Stimulated activated CD8-positive, alpha-beta memory T cell treated with anti-CD3 and anti-CD28 coated beads, Interleukin-12 subunit alpha, Interleukin-12 subunit beta, amount 100 ng/mL, for 1 hour (primary cell): ENCODE measurements at regions not wholly inside any gene's neighbourhood (a gene's known extent, or its start where the extent isn't known, plus 50 kb on each side); places are given as distances from the start of the nearest gene placed in this dataset.

Experiments
- DNase-seq: peaks from one replicate; pipeline ENCODE4 v3.0.0-alpha.2; 2020; ENCODE audit warnings: low read depth

DNA sequence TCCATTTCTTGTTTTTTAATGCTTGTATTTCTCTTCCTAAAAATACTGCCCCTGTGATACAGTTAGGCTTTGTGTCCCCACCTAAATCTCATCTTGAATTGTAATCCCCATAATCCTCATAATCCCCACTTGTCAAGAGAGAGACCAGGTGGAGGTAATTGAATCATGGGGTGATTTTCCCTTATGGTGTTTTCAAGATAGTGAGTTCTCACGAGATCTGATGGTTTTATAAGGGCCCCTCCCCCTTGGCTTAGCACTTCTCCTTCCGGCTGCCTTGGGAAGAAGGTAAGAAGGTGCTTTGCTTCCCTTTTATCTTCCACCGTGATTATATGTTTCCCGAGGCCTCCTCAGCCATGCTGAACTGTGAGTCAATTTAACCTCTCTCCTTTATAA lies 227.4 kb downstream of the MAN2A1 start:
- no peak for DNase-seq

DNA sequence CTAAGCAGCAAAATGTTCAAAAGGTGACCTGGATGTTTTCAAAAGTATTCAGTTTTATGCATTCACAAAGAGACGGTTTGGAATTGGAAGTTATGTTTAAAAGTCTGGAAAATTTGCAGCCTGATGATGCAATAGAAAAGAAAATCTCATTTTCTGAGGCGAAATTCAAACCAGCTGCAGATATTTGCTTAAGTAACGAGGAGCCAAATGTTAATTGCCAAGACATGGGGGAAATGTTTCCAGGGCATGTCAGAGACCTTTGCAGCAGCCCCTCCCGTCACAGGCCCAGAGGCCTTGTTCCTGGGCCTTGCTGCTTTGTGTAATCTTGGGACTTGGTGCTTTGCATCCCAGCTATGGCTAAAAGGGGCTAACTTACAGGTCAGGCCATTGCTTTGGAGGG lies 228.2 kb downstream of the MAN2A1 start:
- no peak for DNase-seq

DNA sequence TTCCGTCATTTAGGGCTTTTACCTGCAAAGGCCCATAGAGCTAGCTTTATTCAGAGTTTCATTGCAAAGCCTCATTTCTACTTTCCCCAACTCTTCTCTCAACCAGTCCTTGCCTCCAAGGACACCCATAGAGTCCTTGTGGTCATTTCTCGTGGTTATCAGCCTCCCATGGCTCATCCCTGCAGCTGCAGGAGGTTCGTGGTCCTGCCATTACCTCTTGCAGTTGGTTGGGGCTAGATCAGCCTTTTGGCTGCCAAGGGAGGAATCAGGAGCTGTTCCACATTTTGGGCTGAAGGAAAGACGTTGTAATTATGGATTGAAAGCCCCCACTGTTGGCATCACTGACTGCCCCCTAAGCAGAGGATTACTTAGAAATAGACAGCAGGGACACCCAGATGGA lies 231.0 kb downstream of the MAN2A1 start:
- no peak for DNase-seq

DNA sequence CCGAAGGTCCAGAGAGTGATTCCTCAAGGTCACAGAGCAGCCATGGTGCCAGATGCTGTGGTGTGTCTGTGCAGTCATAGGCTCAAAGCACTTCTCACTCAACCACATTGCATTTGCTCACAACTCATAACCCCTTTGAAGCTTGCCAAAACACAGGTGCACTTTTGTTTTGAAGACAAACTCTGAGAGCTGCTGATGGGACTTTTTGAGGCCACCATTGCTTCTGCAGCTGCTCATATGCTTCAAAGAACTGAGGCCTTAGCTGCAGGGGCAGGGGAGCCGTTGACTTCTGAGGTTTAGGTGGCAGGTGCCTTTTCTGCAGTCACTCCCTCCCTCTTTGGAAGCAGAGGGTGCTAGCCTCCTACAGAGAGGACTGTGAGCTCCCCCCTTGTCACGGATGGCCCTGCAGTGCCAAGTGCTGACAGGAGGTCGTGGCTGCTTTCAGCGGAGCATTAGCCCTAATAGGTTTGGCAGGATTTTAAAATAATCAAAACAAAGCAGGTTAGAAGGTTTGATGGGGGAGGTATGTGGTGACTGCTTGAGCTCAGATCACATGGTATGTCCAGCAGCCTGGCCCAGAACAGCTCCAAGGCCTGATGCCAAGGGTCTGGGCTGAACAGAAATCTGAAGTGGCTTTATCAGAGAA lies 232.1 kb downstream of the MAN2A1 start:
- DNase-seq: peak; percentile 11

DNA sequence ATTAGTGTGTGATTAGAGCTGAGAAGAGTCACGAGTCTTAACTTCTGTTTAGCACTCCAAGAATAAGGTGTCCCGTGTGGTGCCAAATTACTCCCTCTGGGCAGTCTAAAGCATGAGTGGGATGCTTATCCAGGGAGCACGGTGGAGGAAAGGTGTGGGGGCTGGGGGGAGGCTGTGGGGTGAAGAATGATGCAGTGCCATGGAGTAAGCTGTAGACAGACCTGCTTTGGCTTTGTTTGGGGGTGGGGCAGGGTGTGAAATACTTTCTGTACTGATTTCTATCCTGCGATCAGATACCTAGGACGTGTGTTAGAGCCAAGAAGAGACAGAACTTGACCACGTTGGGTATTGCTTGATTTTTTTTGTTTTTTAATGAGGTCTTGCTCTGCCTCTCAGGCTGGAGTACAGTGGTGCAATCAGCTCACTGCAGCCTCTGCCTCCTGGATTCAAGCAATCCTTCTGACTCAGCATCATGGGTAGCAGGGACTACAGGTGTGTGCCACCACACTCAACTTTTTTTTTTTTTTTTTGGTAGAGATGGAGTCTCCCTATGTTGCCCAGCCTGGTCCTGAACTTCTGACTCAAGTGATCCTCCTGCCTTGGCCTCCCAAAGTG lies 232.8 kb downstream of the MAN2A1 start:
- no peak for DNase-seq

DNA sequence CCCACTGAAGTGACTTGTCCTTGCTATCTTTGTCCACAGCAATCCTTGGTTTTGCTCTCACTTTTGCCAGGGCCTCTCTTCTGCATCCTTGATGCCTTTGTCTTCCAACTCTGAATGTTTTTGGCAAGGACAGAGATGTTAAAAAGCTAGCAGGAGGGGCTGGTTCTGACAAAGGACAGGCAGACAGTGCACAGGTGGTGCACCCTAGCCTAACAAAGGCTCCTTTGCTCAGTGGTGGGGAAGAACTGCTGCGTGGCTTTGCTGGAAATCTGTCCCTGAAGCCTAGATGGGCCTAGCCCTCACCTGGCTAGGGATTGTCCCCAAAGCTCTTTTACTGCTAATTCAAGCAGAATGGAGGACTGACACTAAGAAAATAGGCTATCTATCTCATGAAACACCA lies 233.5 kb downstream of the MAN2A1 start:
- no peak for DNase-seq

DNA sequence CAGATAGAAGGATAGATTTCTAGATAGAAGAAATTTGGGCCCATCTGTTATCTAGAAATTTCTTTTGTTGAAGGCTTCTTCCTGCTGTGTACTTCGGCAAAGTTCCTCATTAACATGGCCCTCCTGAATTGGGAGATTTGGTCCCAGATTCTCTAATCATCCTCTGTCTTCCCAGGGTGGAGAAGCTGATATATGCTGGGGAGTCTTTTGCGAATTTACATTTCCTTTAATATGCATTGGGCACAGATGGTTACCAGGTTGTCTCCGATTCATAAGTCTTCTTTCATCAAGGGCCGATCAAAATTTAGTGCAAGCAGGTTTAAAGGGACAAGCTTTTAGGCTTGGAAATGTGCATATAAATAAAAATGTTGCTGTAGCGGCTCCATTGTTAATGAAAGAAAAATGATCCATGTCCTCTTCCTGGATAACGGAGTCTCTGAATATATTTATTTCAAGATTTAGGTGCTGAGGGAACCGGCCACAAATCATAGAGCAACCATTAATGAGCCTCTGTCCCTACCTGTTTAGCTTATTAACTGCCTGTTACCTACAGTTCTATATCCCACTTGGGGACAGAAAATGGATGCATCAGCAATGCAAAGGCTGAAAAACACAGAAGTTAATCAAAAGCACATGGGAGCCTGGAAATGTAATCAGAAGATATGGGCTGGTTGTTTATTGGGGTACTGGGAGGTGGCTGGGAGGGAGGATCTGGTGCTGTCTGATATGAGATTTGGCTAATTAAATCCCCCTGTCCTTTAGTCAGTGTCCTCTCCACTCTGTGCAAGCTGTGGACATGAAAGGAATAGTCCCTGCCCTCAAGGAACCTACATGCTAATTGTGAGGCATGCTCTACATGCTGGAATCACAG lies 234.7 kb downstream of the MAN2A1 start:
- DNase-seq: no peak

DNA sequence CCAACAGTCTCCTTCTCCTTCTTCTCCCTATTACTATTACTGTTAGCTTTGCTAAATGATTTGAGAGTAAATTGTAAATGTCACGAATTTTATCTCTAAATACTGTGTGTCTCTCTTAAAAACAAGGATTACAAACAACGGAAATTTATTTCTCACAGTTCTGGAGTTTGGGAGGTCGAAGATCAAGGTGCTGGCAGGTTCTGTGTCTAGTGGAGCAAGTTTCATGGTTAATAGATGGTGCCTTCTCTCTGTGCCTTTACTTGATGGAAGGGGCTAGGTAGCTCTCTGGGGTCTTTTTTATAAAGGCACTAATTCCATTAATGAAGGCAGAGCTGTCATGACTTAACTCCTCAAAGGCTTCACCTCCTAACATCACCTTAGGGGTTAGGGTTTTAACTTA lies 237.9 kb downstream of the MAN2A1 start:
- DNase-seq: no peak

DNA sequence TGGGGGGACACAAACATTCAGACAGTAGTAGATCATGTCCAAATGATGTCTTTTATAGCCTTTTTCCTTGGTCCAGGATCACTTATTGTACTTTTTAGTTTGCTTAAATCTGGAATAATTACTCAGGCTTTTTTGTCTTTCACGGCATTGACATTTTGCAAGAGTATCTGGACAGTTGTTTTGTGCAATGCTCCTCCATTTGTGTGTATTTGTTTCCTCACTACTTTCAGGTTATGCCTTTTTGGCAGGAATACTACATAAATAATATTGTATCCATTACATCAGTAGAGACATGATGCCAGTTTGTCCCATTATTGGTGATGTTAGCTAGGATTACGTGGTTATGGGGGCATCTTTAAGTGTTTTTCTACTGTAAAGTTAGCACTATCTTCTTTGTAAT lies 238.3 kb downstream of the MAN2A1 start:
- DNase-seq: no peak

DNA sequence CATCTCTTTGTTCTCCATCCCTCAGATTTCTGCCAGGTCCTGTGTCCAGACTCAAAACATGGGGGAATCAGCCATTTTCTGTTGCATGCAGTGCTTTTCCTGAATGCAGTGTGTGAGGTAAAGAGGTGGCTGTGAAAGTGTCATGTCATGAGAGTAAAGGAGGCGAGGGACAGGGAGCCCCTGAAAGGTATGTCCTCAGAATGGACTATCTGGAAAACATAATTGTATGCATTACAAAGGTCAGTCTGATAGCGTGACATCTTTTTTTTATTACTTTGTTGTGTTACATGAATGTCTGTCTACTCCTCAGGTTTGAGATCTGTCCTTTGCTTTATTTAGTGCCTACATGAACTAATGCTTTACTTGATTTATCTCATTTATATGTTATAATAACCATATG lies 239.1 kb downstream of the MAN2A1 start:
- no peak for DNase-seq

DNA sequence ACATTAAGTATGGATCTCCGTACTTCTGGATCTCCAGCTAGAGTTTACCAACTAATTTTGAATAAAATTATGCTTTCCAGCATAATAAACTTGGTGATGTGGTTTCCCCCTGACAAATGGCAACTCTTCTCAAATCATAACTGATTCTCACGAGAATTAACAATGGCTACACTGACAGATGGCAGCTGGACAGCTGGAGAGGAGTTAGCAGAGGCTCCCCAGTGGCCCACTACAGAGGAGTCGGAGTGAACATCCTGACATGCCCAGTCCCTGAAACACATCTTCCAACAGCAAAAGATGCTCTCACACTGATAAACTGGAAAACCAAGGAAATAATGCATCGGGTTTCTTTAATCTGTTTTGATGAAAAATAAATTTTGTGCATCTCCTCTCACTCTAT lies 239.6 kb downstream of the MAN2A1 start:
- DNase-seq: no peak

DNA sequence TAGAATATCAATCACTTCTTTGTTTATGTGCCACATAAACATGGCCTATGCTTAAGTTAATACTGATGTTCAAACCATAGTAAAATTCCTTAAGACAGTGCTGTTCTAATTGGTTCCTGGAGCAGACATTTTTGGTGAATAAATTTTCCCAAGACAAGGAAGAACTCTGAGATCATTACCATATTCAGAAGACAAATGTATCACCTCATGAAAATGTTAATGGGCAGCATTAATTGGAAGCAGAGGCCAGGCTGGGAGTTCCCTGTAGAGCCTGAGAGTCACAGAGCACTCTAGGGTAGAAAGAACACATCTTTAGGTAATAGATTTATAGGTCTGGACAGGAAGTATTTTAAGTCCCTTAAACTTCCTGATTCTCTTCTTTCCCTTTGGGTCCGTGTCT lies 240.2 kb downstream of the MAN2A1 start:
- DNase-seq: no peak

DNA sequence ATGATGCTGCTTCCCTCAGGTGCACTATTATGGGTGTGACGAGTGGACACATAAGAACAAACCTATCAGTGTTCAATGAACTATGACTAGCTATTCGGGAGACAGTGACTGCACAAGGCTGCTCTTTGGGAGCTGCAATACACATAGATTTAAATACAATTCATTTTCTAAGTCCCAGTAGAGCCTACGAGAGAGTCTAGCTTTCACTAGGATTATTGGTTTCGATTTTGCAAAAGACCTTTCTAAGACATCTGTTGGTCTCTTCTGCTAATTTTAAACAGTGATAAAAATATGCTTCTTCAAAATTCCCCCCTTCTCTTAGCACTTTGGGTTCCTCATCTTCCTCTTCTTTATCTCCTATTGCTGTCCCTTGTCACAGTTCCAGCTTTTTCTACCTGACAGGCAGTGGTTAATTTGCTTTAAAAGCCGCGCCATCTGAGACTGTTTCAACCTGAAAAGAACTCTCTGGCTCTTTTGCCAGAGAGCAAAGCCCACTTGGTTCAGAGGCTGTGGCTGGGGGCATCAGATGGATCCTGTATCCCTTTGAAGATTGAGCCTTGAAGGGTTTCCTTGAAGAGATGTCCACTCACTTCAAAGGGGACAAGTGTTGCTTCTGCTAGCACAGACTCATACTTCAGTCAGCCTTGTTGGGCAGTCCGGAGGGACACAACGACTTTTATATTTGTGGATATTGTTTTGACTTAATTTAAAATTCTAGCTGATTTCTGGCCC lies 241.5 kb downstream of the MAN2A1 start:
- DNase-seq: no peak

DNA sequence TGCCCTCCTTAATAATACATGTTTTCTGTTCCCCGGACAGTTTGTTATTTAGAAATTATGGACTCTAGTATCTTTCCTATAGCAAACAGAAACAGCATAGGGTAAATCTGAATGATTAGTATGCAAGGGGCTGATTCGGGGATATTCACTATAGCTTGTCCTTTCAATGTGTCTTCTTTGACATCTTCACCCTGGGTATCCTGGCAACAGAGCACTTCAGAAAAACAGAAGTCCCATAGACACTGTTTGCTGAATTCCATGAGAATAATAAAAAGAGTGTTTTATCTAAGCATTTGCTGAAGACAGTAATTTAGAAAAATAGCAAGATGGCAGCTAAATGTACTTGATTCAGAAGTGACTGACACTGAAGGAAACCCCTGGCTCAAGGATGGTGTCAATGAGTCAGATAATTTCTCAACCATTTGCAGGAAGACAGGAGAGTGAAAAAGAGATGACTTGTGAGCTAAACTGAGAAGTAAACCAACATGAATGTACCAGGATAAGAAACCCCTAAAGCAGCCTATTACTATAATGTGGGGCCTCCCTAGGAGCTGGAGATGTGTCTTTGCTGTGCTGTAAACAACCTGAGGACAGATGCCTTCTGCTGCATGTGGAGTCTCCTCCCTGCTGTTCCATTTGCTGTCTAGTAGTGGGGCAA lies 246.2 kb downstream of the MAN2A1 start:
- DNase-seq: no peak

DNA sequence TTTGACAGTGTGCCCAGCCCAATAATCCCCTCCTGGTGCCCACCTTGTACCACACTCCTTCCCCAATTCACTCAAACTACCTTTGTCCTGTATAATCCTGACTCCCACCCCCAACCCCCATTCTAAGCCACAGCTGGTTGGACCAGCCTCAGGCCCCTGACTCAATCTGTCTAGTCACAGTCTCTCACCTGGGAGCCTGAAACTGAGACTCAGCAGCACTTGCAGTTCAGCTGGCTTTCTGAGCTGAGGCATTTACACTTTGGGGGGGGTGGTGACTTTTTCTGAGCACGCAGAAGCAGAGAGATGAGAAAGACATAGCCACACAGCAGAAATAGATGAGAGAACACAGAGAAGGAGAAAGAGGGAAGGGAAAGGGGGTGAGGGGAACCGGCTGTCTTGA lies 247.3 kb downstream of the MAN2A1 start:
- no peak for DNase-seq

DNA sequence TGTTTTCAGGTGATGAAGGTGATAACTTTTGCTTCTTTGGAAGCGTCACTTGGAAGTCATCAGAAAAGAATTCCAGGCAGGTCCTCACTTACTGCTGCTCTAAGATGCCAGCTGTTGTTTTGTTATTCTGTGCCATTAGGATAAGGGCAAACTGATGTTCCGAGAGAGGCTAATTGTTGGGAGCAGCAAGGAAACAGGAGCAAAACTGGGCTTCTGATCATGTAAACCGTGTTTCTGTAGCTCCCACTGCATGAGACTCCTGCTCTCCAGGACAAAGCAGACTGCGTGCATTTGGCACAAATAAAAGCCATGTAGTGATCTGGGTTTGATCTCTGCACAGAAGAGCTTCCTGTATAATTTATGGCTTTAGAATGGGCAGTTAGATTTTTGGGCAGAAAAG lies 248.2 kb downstream of the MAN2A1 start:
- DNase-seq: no peak

DNA sequence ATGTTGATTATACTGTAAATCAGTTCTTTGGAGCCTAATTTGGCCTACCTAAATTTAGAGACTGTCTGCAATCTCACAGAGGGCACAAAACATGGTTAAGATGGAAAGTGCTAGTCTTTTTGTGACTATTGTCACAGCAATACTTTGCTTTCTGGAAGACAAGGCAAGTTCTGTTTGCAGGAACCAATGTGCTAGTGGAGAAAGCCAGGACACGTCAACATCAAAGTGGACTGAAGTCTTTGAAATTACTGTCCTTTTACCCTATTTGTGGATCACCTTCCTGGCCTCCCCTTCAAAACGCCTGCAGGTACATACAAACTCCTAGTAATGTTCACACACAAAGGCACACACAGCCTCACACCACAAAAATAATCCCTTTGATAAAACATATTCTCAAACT lies 248.7 kb downstream of the MAN2A1 start:
- DNase-seq: no peak

DNA sequence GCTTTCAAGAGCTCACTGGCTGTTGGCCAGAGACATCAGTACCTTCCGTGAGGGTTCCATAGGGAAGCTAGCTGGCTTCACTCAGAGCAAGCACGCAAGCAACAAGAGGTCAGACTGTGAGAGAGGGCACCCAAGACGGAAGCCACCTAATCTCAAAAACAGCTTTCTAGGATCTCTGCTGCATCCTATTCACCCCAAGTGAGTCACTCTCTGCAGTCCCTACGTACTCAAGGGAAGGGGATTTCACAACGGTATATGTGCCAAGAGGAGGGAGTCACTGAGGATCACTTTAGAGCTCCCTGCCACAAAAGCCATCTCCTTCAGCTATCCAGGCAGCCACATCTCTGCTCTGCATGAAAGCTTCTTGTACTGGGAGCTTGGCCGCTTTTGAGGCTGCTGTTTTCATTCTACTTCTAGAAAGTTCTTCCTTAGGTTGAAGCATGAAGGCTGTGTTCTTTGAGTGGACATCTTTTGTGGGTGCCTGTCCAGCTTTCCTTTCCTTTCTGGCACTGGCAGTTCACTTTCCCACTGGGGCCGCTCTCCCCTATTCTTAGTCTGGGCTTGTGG lies 249.5 kb downstream of the MAN2A1 start:
- DNase-seq: no peak

DNA sequence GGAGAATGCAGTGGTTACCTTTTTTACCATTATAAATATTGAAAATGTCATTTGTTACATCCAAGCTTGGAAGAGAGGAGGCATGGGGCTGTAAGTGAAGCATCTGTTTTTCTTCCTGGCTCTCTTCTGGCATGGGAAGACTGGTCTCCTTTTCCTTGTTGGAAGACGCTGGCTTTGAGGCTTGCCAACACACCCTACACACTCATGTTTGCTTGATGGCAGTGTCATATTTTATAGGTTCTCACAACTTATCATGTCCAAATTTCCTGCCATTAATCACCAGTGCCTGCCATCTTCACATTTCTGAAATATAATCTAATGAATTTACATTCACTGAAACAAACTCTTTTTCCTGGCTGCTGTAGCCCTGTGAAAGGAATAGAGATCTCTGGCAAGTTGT lies 252.9 kb downstream of the MAN2A1 start:
- no peak for DNase-seq

DNA sequence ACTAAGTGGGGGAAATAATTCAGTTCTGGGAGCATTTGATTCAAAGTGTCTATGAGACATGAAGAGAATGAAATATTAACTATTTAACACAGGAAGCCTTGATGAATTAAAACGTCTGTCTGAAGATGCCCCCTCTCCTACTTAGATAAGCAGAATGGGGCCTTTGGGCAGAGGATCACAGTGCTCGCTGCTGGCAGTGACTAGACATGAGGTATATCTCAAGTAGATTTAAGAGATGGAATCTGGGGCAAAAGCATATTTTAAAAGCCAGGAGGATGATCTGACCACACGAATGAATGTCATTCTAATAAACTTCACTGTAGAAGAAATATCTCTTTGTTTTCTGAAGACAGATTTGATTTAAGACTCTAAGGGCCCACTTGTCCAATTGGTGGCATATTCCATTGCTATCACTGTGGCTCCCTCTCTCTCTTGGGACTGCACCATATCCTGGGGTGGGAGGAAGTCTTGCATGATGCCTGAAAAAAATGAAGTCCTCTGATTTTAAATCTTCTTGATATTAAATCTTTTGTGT lies 254.0 kb downstream of the MAN2A1 start:
- DNase-seq: no peak

DNA sequence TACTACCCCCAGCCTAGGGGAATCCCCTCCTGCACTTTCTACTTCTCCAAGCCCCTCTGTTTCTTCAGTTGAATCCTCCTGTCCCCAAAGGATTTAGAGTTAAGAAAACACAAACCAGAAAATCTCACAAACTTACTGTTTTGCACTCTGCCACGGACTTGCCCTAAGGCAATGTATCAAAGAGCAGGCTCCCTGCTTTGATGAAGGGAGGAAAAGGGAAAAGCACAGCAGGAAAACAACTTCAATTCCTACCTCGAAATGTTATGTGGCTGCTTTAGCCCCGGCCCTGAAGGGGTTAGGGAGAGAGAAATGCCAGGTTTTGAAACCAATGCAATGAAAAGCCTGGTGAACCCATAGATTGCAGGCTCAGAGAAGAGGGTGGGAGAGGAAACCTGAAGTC lies 254.7 kb downstream of the MAN2A1 start:
- DNase-seq: no peak
